Fibroblast of skin of scalp (primary cell): ENCODE measurements at regions not wholly inside any gene's neighbourhood (a gene's known extent, or its start where the extent isn't known, plus 50 kb on each side); places are given as distances from the start of the nearest gene placed in this dataset.

Experiments
- DNase-seq: peaks from one replicate; pipeline ENCODE4 v3.0.0-alpha.2; 2013

DNA sequence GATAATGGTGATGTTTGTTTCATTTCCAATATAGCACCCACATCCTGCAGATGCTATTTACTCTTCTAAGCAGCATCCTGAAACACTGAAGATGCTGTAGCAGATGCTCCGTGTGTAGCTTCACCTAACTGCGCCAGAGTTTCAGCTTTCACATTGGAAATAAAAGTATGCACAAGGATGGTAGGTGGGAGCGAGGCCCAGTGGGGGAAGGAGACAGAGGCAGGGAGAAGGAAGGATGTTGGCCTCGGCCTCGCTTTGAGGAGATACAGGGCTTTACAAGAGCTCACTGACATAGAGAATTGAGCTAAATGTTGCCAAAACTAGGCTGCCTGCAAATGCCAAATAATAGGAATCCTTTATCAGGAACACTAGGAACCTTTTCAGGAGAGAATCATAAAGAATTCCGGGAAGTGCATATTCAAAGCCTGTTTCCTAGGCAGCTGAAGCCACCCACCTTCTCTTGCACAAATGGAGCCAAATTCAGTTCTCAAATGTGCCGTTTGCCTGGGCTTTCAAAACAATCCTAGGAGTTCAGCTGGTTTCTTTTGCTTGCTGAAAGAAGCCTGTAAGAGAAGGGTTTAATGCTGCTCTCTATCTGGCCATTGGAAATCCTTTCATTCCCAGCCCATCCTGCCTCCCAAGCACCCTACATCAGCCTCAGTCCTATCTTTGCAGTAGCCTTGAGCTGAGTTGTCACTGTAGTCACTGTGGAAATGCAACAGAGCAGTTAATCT, 135.4 kb upstream of the ATP1B1 start:
- no peak for DNase-seq

DNA sequence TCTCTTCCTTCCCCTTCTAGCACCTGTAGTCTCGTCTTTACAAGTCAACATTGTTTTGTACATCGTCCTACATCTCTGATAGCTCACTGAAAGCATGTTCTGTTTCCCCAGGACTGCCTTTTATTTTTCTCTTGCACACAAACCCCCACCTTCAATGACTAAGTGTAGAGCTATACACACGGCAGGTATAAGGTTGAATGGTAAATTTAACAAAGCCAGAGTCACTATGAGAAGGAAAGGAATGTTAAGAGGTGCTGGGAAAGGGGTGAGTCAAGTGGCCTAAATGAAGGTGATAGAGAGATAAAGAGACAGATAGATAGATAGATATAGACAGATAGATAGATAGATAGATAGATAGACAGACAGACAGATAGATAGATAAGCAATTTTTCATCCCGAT, 134.3 kb upstream of the ATP1B1 start:
- no peak for DNase-seq

DNA sequence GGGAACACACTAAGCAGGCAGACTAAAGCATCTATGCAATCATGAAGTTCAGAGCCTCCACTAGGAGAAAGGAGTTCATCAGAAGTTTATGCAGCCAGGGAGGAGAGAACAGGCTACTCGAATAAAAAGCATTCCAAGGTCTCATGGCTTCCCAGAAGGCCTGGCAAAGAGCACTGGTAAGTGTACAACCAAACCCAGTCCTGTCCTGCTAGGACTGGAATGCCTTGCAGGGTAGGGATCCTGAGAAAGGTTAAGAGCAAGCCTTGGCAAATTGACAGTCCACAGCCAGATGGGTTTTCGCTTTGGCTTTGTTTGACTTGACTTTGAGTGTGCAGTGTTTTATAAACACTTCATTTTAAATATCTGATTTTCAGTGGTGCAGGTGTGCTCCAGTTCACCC, 133.6 kb upstream of the ATP1B1 start:
- DNase-seq = no peak

DNA sequence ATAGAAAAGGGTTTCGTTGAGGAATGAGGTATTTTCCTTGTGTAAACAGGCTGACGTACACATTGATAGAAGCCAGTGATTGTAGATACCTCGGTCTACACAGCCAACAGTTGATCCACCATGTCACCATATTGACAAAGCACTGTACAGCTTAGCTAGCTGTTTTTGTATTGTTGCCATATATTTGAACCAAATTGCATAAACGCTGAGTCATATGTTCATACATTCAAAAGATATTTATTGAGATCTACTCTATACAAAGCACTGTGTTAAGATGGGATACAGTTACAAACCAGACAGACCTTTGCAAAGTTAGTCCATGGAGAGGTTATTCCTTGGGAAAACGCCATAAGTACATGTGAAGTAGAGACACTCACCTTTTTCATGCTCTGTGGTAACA, 132.4 kb upstream of the ATP1B1 start:
- no peak for DNase-seq

DNA sequence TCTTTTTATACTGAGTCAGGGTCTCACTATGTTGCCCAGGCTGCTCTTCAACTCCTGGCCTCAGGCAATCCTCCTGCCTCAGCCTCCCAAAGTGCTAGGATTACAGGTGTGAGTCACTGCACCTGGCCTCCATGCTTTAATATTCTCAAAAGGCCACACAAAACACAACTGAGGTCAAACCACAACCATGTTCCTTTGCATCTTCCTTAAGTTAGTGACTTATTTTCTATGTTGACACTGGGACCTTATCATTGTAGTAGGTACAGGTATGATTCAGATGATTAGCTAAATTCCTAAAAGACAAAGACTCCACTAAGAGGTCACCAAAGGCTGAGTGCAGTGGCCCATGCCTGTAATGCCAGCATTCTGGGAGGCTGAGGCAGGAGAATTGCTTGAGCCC, 131.9 kb upstream of the ATP1B1 start:
- no peak for DNase-seq

DNA sequence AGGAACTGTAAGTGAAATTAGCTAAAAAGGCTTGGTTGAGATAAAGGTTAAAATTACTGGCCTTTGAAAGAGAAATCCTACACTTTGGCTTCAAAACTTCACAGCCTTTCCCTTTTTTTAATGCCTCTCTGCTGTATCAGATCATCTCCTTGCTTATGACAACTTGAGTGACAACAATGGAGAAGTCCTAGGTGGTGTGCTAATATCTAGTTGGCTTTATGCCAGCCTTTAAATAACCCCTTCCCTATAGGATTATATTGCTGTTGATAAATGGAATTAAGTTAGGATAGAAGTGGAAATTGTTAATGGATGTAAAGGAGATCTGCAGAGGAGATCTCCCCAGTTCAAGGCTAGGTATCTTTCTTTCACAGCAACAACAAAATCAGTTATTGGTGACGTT, 130.2 kb upstream of the ATP1B1 start:
- no peak for DNase-seq

DNA sequence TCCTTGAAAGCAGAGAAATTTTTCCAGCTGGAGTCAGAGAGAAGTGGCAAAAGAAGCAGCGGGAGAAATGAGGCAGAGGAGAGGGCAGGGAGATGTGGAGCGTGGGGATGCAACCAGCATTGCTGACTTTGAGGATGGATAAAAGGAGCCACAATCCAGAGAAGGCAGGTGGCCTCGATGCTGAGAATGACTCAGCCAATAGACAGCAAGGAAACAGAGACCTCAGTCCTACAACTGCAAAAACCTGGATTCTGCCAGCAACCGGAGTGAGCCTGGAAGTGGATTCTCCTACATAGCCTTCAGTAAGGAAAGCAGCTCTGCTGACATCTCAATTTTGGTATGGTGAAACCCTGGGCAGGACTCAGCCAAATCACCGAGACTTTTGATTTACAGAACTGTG, 128.9 kb upstream of the ATP1B1 start:
- DNase-seq = no peak

DNA sequence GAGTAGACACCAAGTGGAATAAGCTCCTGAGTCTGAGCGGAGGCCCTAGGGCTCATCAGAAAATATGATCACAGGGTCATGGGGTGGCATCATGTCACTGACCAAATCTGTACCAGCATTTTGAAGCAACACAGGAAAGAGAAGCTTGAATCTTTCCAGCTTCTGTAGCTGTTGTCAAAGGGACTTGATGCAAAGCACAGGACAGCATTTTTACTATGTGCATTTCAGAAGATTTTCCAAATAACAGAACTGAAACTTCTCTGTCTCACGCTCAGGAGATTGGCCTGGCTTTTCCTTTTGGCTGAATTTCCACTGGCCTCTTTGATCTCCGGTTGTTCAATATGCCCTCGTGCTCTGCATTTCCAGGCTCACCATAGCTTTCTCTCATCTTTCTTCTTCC, 127.2 kb upstream of the ATP1B1 start:
- DNase-seq = no peak

DNA sequence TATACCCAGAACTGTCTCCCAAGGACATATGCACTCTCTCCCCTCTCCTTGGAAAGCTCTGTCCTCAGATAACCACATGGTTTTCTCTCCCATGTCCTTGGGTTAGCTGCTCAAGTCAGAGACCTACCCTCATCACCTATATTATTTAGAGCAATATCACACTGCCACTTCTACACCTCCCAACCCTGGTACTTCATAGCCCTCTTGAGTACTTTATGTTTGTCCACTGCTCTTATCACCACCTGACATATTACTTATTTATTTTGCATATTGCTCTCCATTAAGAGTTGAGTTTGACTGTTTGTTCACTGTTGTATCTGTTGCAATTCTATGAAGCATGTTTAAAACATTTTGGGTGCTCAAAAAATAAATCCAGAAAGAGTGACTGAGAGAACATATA, 126.3 kb upstream of the ATP1B1 start:
- DNase-seq = no peak

DNA sequence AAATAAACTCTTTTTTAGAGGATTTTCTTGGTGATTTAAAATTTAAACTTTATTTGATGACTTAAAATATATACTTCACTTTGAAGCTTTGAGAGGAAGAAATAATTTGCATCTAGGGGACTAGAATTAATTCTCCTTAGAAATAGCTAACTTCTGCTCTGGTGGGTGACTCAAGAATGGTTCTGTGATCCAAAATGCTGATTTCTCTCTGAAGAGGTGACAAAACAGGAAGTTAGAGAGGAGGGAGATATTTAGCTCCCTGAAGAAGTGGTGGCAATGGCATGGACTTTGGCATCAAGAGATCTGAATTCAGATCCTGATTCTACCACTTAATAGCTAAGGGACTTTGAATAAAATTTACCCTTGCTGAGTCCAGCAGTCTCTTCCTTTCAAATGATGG, 125.8 kb upstream of the ATP1B1 start:
- DNase-seq = no peak

DNA sequence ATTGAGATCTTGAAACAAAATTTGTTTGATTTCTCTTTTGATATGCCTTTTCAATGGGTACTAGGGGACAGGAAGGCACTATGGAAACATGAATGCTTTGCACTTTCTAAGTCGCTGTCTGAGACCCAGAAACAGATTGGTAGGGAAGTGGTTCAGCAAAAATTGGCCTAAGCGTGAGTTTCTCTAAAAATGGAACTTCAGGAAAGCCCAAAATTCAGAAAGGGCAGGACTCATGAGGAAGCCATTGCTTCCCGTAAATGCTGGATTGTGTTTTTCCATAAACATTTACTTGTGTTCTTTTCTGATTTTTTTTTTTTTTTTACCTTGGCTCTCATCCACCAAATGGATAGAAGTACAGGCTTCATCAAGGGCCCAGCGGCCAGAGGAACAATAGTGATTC, 123.7 kb upstream of the ATP1B1 start:
- no peak for DNase-seq

DNA sequence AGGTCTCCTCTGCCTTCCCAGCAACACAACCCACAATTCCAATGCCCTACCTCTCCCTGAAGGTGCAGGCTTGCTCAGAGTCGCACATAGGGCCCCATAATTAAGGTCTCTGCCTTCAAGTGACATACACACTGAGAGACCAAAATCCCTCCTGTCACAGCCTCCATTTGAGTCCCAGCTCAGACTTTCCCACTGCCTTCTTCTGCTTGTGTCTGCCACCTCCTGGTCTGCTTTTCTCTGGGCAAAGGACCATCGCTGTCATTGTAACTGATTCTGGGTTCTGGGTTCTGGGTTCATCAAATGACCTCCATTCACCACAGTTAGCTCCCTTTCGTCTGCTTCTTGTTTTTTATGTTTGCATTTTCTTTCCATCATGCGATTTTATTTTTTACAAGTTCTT, 119.2 kb upstream of the ATP1B1 start:
- DNase-seq = no peak

DNA sequence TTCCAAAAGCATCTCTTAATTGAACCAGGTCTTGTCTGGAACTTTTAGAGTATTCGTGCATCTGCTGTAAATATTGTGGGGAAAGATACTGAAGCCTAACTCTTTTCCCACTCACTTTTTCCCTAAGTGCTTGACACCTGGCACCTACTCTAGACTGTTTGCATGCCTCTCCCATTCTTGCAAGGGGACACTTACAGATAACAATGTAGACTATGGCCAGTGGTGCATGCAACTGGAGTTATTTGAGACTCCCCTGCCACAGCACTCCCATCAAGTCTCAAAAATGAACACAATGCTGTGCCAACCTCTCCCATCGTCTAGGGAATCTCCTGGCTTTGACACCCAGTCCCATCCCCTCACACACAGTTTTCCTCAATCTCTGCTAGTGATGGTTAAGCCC, 118.6 kb upstream of the ATP1B1 start:
- no peak for DNase-seq

DNA sequence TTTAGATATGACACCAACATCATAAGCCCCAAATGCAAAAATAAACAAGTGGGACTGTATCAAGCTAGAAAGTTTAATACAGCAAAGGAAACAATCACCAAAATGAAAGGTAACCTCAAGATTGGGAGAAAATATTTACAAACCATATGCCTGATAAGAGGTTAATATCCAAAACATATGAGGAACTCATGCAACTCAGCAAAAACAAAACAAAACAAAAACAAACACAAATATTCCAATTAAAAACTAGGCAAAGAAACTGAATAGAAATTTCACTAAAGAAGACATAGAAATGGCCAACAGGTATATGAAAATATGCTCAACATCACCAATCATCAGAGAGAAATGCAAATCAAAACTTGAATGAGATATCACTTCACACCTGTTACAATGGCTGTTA, 116.5 kb upstream of the ATP1B1 start:
- DNase-seq = no peak

DNA sequence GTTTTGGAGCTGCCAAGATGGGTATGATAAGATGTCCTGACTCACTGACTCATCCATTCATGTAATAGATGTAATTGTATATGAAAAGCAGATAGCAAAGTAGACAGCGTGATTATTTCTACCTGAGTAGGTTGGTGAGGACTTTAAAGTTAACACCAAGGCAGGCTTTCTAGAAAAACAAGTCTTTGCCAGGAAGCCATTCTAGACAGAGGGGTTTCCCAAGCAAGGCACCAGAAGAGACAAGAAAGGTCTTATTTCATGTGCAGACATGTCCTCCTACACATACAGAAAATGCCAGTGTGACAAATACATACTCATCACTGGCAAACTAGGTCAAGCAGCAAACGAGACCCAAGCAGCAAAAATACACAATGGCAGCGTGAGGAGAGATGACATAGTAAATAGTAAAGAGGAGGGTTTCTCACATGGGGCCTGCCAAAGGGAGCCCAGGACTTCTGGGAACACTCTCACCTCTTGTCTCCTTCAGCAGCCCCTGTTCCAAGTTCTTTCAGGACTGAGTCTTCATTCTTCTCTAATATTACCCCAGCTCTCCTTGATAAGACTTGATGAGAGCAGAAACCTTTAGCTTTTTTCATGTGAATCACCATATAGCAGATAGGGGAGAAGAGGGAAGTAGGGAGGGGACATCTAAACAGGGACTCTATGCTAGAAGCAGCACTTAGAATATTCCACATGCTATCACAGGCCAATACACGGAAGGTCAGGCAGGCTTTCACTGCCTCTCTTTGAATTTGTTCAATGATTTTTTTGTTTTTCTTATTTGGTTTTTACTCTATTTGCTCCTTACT, 114.6 kb upstream of the ATP1B1 start:
- DNase-seq = no peak

DNA sequence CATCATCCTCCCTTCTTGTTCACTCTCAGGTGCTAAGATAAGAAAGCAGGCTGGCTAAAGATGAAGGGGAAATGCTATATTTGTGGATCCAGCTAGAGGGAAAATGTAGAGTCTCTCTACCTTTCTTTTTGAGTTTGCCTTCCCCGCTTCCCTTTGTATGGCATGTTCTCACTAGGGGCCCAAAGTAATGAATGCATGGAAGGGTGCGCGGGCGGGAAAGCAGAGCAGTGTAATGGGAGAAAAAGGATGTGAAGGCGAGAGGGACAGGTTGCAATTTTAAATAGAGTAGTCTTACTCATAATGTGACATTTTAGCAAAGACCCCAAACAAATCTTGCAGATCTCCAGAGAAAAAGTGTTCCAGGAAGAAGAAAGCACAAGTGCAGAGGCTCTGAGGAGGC, 105.1 kb upstream of the ATP1B1 start:
- DNase-seq = no peak

DNA sequence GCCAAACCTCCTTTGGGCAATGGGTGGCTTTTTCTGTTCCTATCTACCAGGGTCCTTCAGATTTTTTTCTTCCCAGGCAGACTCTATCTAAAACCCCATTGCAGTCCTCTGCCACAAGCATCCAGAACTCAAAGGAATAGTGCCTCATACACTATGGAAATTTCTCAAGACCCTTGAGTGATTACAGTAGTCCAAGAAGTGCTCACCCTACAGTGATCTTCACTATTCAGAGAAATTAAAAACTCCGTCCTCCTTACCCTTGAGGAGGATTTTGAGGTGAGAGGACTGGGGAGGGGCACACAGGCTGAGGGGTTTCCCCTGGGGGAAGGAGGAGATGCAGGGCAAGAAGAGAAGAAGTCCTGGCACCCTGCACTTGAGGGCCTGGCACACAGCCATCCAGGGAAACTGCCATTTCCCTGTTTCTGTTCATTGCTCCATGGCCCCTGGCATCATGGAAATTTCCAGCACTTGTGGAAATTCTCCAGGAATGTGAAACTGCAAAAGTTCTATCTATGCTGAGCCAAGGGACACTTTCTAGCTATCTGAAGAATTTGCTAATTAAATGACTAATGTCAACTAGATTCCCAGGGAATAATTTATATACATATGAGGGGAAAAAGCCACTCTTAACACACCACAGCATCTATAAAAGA, 102.5 kb upstream of the ATP1B1 start:
- DNase-seq = peak; percentile 34

DNA sequence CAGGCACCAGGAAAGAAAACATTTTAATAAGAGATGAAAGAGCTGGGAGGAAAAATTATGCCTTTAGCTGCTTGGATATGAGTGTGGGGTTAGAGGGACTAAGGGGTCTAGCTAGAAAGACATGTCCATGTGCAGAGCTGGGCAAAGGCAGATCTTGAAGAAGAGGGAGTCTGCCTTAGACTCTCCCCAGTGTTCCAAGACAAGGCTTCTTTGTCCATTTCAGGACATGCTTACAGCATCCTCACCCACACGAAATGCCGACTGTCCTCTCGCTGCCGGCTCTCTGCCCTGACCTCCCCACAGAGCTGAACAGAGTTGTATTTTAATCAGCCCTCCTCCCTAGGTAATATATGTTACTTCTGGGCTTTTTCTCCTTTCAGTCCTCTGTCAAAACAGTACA, 100.7 kb upstream of the ATP1B1 start:
- no peak for DNase-seq

DNA sequence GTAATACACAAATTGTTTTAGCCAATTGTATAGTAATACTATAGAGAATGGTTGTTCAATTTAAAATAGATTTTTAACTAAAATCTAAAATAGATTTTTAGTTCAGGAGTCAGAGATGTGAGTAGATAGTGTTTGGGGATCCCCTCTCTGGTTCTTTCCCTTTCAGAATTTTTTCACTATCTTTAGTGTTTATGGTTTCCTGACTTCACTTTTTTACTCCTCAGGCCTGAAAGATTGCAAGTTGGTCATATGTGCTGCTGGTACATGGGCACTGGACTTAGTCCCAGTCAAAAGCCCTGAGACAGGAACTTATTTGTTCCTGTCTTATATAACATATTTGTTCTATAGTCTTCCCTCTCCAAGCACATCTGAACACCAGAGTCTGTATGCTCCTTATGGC, 96.8 kb upstream of the ATP1B1 start:
- DNase-seq = no peak

DNA sequence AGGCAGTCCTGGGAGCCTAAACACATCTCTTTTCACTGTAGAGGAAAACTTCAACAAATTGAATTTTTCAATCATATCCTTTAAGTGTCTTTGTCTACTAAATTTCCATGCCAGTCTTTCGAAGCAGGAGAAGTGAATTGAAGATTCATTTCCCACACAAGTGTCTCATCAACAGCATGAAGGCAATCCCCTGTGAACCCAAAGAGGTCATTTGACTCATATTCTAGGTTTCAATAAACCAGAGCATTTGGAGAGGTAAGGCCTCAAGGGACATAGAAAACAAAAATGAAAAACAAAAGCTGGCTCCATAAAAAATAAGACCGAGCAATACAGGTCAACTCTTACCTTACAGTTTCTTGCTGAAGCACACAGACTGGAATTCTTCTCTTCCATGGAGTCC, 94.1 kb upstream of the ATP1B1 start:
- no peak for DNase-seq

DNA sequence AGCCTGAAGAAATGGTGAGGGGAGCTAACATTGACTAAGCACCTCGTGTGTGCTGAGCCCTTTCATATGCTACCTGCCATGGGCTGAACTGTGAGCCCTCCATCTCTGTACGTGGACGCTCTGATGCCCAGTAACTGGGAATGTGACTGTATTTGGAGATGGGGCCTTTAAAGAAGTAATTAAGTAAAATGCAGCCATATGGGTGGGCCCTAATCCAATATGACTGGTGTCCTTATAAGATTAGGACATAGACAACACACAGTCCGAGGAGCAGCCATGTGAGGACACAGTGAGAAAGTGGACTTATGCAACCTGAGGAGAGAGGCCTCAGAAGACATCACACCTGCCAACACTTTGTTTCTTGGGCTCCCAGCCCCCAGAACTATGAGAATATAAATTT, 92.7 kb upstream of the ATP1B1 start:
- DNase-seq = no peak

DNA sequence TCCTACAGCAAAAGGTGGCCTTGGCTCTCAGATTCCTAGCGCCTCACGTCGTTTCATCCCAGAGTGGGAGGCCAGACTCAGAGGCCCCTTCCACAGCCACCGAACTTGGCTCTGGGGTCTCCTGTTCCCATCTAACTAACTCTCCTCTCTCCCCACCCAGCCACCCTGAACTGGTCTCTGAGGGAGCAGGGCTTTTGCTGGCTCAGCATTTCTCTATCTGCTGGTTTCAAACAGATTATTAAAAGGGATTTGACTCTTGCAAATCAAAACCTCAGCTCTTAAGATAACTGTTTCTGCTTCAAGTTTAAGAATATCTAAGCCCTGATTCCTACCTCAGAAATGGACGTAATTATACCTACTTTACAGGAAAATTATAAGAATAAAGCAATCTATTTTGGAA, 91.0 kb upstream of the ATP1B1 start:
- DNase-seq = no peak

DNA sequence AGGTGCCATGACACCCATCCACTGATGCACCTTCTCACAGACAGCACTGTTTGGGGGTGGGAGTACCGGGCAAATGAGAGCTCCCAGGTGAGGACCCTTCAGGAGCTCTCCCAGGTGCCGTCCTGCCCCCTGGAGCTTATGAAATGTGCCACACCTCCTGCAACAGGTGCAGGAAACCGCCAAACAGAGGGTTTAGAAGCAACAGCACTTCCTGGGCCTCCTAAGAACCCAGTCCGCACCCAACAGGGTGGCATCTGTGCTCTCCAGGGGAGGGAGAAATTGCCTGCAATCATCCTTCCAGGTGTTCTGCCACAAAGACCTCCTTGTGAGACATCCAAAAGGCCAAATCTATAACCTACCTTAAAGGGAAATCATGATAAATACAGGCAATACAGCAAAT, 87.7 kb upstream of the ATP1B1 start:
- DNase-seq = no peak
